NCI-H1930 (cell line): ENCODE measurements at regions not wholly inside any gene's neighbourhood (a gene's known extent, or its start where the extent isn't known, plus 50 kb on each side); places are given as distances from the start of the nearest gene placed in this dataset.
"Not testable (repeated sequence)": the region's sequence is repeated elsewhere in the genome, so short reads cannot be mapped to it uniquely, and the experiment has no call there.

Experiments used
- DNase-seq, 2 experiments: peaks; one replicate each; lab custom pipeline; 2025; lab: John Stamatoyannopoulos, UW

- DNase-seq: no peak
Observed at GRCh38 chr1:177891809-177892208, 78.0 kb downstream of the SEC16B start.

GRCh38 chr1:177890479-177890878 lies 79.4 kb downstream of the SEC16B start:
- DNase-seq: no peak

- no peak for DNase-seq
Observed at GRCh38 chr1:177884479-177885021, 85.3 kb downstream of the SEC16B start.

GRCh38 chr1:177883581-177883980 lies 86.3 kb downstream of the SEC16B start:
- no peak for DNase-seq

GRCh38 chr1:177880339-177880891 lies 89.4 kb downstream of the SEC16B start:
- peak; percentile 38 to 78 for DNase-seq

GRCh38 chr1:177877086-177877485 lies 92.8 kb downstream of the SEC16B start:
- no peak for DNase-seq

GRCh38 chr1:177873238-177873637 lies 96.6 kb downstream of the SEC16B start:
- no peak for DNase-seq

- DNase-seq: peak in 1 of 2 experiments; percentile 37
Observed at GRCh38 chr1:177872308-177872900, 97.5 kb downstream of the SEC16B start.

- peak in 1 of 2 experiments; percentile 48 for DNase-seq
Observed at GRCh38 chr1:177871613-177872307, 98.1 kb downstream of the SEC16B start.

- no peak for DNase-seq
Observed at GRCh38 chr1:177869586-177869985, 100.3 kb downstream of the SEC16B start.

GRCh38 chr1:177869011-177869410 lies 100.8 kb downstream of the SEC16B start:
- not testable (repeated sequence) for DNase-seq

- no peak for DNase-seq
Observed at GRCh38 chr1:177865807-177866206, 104.1 kb downstream of the SEC16B start.

GRCh38 chr1:177864538-177865305 lies 105.1 kb downstream of the SEC16B start:
- DNase-seq: no peak

- no peak for DNase-seq
Observed at GRCh38 chr1:177863796-177864195, 106.1 kb downstream of the SEC16B start.

GRCh38 chr1:177862916-177863315 lies 106.9 kb downstream of the SEC16B start:
- no peak for DNase-seq

GRCh38 chr1:177859572-177859971 lies 110.3 kb downstream of the SEC16B start:
- DNase-seq: no peak

GRCh38 chr1:177858332-177858821 lies 111.5 kb downstream of the SEC16B start:
- no peak for DNase-seq

- no peak for DNase-seq
Observed at GRCh38 chr1:177857285-177857684, 112.6 kb downstream of the SEC16B start.

- DNase-seq: no peak
Observed at GRCh38 chr1:177854951-177855350, 114.9 kb downstream of the SEC16B start.

- DNase-seq: no peak
Observed at GRCh38 chr1:177849579-177850290, 120.1 kb downstream of the SEC16B start.

- no peak for DNase-seq
Observed at GRCh38 chr1:177849130-177849529, 120.7 kb downstream of the SEC16B start.

GRCh38 chr1:177848577-177848976 lies 121.3 kb downstream of the SEC16B start:
- DNase-seq: no peak
